SH-SY5Y (cell line): ENCODE measurements at regions not wholly inside any gene's neighbourhood (a gene's known extent, or its start where the extent isn't known, plus 50 kb on each side); places are given as distances from the start of the nearest gene placed in this dataset.

ENCODE experiments used
- GATA2 ChIP-seq: IDR thresholded peaks from 2 replicates; pipeline ENCODE4 v1.6.1; 2011; ENCODE audit warnings: mild to moderate bottlenecking, low read depth, low read length
- GATA3 ChIP-seq: IDR thresholded peaks from 2 replicates; pipeline ENCODE4 v1.6.1; 2011; ENCODE audit warnings: low read depth, mild to moderate bottlenecking, low read length, moderate library complexity

GRCh38 chr14:97065305-97066067 lies 268.3 kb downstream of the VRK1 start:
- no peak for TF ChIP-seq GATA2
- TF ChIP-seq GATA3 = no peak
